ENCODE measurements at regions not wholly inside any gene's neighbourhood (a gene's known extent, or its start where the extent isn't known, plus 50 kb on each side); places are given as distances from the start of the nearest gene placed in this dataset.

DNA sequence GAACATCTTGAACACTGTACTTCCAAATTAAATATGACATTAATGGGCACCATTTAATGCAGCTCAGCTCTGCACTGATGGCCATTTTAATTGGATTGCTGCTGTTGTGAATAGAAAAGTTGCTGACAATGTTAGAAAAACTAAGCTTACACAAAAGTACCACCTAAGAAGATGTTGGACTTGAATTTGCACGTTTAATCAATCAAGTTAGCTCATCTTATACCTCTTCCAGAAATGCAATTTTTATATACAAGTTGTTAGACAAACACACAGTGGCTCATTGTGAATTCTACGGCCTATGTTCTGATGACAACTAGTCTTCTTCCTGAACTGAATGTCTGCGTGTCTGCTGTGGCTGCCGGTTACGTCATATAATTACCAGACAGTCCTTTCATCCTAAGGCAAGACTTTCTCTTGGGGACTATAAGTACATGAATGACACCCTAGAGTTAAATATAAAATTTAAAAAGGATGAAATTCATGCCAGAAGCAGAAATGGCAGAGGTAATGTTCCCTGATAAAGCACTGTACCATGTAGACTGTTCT lies 330.2 kb downstream of the EPM2A start:
- Histone ChIP-seq H3K36me3 (ENCODE audit: control insufficient read depth, low read length) (no peaks in the 10 kb centered on the region), H3K4me3 (ENCODE audit: low read length) (no peak overlapping the region), H3K27ac (ENCODE audit: low read depth, low read length) (no peak overlapping the region)

DNA sequence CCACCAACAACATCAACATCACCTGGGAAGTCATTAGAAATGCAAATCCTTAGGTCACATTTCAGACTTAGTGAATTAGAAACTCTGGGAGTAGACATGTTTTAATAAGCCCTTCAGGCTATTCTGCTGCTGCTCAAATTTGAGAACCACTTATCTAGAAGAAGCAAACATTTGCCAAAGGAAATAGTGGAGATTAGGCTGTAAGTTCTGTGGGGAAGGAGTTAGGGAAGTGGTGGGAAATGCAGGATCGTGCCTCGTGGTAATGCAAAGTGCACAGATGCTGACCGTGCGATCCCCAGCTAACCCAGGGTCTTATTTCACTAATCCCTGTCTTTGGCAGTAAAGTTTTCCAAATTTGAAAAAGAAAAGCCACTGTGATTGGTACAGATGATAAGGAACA lies 328.5 kb downstream of the EPM2A start:
- H3K4me1 ChIP-seq (ENCODE audit: control insufficient read depth, low read length), result no peaks in the 10 kb centered on the region
- TF ChIP-seq, protein P1, sequence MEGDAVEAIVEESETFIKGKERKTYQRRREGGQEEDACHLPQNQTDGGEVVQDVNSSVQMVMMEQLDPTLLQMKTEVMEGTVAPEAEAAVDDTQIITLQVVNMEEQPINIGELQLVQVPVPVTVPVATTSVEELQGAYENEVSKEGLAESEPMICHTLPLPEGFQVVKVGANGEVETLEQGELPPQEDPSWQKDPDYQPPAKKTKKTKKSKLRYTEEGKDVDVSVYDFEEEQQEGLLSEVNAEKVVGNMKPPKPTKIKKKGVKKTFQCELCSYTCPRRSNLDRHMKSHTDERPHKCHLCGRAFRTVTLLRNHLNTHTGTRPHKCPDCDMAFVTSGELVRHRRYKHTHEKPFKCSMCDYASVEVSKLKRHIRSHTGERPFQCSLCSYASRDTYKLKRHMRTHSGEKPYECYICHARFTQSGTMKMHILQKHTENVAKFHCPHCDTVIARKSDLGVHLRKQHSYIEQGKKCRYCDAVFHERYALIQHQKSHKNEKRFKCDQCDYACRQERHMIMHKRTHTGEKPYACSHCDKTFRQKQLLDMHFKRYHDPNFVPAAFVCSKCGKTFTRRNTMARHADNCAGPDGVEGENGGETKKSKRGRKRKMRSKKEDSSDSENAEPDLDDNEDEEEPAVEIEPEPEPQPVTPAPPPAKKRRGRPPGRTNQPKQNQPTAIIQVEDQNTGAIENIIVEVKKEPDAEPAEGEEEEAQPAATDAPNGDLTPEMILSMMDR (IDR thresholded peaks at IDR 0.05; ENCODE audit: low read depth, low read length, poor library complexity, severe bottlenecking), result no peak
- no peak for TF ChIP-seq EZH2phosphoT487 (IDR thresholded peaks at IDR 0.05; ENCODE audit: borderline replicate concordance, low read length)
- no peaks in the 10 kb centered on the region for H3K27me3 ChIP-seq (ENCODE audit: control insufficient read depth, low read length)
- no peak overlapping the region for H3K4me2 ChIP-seq (ENCODE audit: low read length)
- H3K36me3 ChIP-seq (ENCODE audit: control insufficient read depth, low read length), result no peaks in the 10 kb centered on the region
- H3K79me2 ChIP-seq (ENCODE audit: control insufficient read depth, low read length), result no peaks in the 10 kb centered on the region
- H3K9me2 ChIP-seq (replicated peaks; ENCODE audit: control insufficient read depth, low read length), result no peaks in the 10 kb centered on the region
- no peak overlapping the region for H3K27ac ChIP-seq (ENCODE audit: low read depth, low read length)
- no peaks in the 10 kb centered on the region for H3K9me3 ChIP-seq (ENCODE audit: control insufficient read depth, insufficient read depth, low read length)
- H3F3A ChIP-seq (ENCODE audit: control insufficient read depth, insufficient read depth), result no peaks in the 10 kb centered on the region
- H4K20me1 ChIP-seq (ENCODE audit: control insufficient read depth, insufficient read depth, low read depth, low read length), result no peaks in the 10 kb centered on the region
- no peak overlapping the region for H3K4me3 ChIP-seq (ENCODE audit: low read length)

More for the DNA sequence above, 330.2 kb downstream of the EPM2A start:
- Histone ChIP-seq H3K4me1 (ENCODE audit: control insufficient read depth, low read length) (no peaks in the 10 kb centered on the region), H3K27me3 (ENCODE audit: control insufficient read depth, low read length) (no peaks in the 10 kb centered on the region), H3F3A (ENCODE audit: control insufficient read depth, insufficient read depth) (no peaks in the 10 kb centered on the region), H3K9me2 (replicated peaks; ENCODE audit: control insufficient read depth, low read length) (no peaks in the 10 kb centered on the region), H3K4me2 (ENCODE audit: low read length) (no peak overlapping the region), H3K79me2 (ENCODE audit: control insufficient read depth, low read length) (no peaks in the 10 kb centered on the region), H3K9me3 (ENCODE audit: control insufficient read depth, insufficient read depth, low read length) (no peaks in the 10 kb centered on the region), H4K20me1 (ENCODE audit: control insufficient read depth, insufficient read depth, low read depth, low read length) (no peaks in the 10 kb centered on the region)
- no peak for TF ChIP-seq EZH2phosphoT487 (IDR thresholded peaks at IDR 0.05; ENCODE audit: borderline replicate concordance, low read length)
- TF ChIP-seq, protein P1 (IDR thresholded peaks at IDR 0.05; ENCODE audit: low read depth, low read length, poor library complexity, severe bottlenecking), result no peak

DNA sequence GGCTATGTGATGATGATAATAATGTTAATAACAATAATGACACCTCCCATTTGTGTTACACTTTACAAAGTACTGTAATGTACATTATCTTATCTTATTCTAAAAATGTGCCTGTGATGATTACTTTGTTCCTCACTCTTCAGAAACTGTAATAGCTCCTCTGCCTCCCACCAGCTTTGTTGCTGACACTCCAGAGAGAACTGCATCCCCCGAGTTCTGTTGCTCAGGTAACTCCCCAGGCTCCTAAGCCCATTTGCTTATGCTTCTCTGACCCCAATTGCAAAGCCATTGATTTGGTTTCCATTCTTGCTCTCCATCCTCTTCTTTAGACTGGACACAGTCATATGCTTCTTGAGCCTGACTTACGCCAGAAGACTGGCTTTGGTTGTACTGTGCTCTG lies 319.7 kb downstream of the EPM2A start:
- H3K36me3 ChIP-seq (ENCODE audit: control insufficient read depth, low read length), result no peaks in the 10 kb centered on the region
- H3K4me3 ChIP-seq (ENCODE audit: low read length), result no peak overlapping the region

More for the DNA sequence above, 319.7 kb downstream of the EPM2A start:
- no peak overlapping the region for H3K4me2 ChIP-seq (ENCODE audit: low read length)
- TF ChIP-seq EZH2phosphoT487 (IDR thresholded peaks at IDR 0.05; ENCODE audit: borderline replicate concordance, low read length), result no peak
- TF ChIP-seq, protein P1 (IDR thresholded peaks at IDR 0.05; ENCODE audit: low read depth, low read length, poor library complexity, severe bottlenecking), result no peak
- no peaks in the 10 kb centered on the region for H3K9me2 ChIP-seq (replicated peaks; ENCODE audit: control insufficient read depth, low read length)
- H4K20me1 ChIP-seq (ENCODE audit: control insufficient read depth, insufficient read depth, low read depth, low read length), result no peaks in the 10 kb centered on the region
- no peaks in the 10 kb centered on the region for H3K27me3 ChIP-seq (ENCODE audit: control insufficient read depth, low read length)
- H3F3A ChIP-seq (ENCODE audit: control insufficient read depth, insufficient read depth), result no peaks in the 10 kb centered on the region
- no peaks in the 10 kb centered on the region for H3K79me2 ChIP-seq (ENCODE audit: control insufficient read depth, low read length)
- H3K27ac ChIP-seq (ENCODE audit: low read depth, low read length), result no peak overlapping the region
- H3K4me1 ChIP-seq (ENCODE audit: control insufficient read depth, low read length), result no peaks in the 10 kb centered on the region
- H3K9me3 ChIP-seq (ENCODE audit: control insufficient read depth, insufficient read depth, low read length), result no peaks in the 10 kb centered on the region
